Panc1 (cell line): ENCODE measurements at regions not wholly inside any gene's neighbourhood (a gene's known extent, or its start where the extent isn't known, plus 50 kb on each side); places are given as distances from the start of the nearest gene placed in this dataset.

ENCODE experiments used
- CTCF ChIP-seq: fragments of 450-650 bp; IDR thresholded peaks from 2 replicates; pipeline ENCODE4 v1.5.1; 2017; ENCODE audit warnings: mild to moderate bottlenecking
- POLR2AphosphoS5 ChIP-seq: IDR thresholded peaks from 2 replicates; pipeline ENCODE4 v1.6.1; 2012; ENCODE audit warnings: mild to moderate bottlenecking, low read depth, low read length, moderate library complexity
- REST ChIP-seq, 2 experiments: IDR thresholded peaks; 2 replicates each; pipeline ENCODE4 v1.6.1; 2011 to 2012; ENCODE audit warnings: low read depth in 2 of 2, control low read depth in 1 of 2, low read length in 1 of 2, mild to moderate bottlenecking in 1 of 2, moderate library complexity in 1 of 2; ENCODE audit not compliant: insufficient read depth in 1 of 2
- SIN3A ChIP-seq: IDR thresholded peaks from 2 replicates; pipeline ENCODE4 v1.6.1; 2012; ENCODE audit warnings: low read depth, mild to moderate bottlenecking, low read length, moderate library complexity, borderline replicate concordance; ENCODE audit not compliant: insufficient read depth
- TCF7L2 ChIP-seq: IDR thresholded peaks from 2 replicates; pipeline ENCODE4 v1.6.1; 2011; ENCODE audit warnings: mild to moderate bottlenecking, low read depth, low read length, inconsistent platforms

GRCh38 chr6:135105710-135106109 lies 51.1 kb upstream of the HBS1L start:
- TF ChIP-seq CTCF: no peak
- TF ChIP-seq SIN3A: no peak
- TF ChIP-seq REST (IDR thresholded peaks at IDR 0.05; ENCODE audit: insufficient read depth in 1 of 2, low read depth in 2 of 2, low read length in 1 of 2): no peak
- TF ChIP-seq POLR2AphosphoS5: no peak
- no peak for TF ChIP-seq TCF7L2
